ENCODE measurements at regions not wholly inside any gene's neighbourhood (a gene's known extent, or its start where the extent isn't known, plus 50 kb on each side); places are given as distances from the start of the nearest gene placed in this dataset.
A peak's percentile ranks its signal among the peaks of the same experiment; 100 is the strongest.

DNA sequence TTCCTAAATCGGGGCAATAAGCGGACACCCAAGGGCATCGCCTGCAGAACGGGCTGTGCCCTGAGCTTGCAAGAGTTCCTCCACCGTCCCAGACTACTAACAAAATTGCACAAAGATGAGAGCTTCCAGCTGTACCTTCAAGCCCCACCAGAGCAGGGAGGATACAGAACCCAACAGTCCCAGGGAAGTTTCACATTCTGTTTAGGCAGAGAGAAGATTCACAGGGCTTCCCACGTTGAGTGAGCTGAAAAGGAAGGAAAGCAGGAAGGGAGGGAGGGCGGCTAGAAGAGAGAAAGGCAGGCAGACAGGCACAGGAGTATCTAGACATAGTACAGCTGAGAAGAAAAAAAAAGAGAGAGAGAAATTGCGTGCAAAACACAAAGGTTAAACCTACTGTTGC, 112.6 kb upstream of the AFDN start:
- Histone ChIP-seq H3K9me3 (ENCODE audit: low read depth) (no peaks in the 10 kb centered on the region), H3K27ac (no peak overlapping the region), H3K79me2 (no peaks in the 10 kb centered on the region), H2AFZ (peak overlapping the region; percentile 22), H3K4me3 (no peak overlapping the region), H3K9me2 (replicated peaks; ENCODE audit: insufficient read depth) (no peaks in the 10 kb centered on the region), H3K36me3 (replicated peaks; ENCODE audit: insufficient read depth, low read depth) (no peaks in the 10 kb centered on the region), H3K4me2 (peak overlapping the region; percentile 18), H3K27me3 (no peaks in the 10 kb centered on the region), H3K4me1 (ENCODE audit: insufficient read depth) (peaks cover 10% of the 10 kb centered on the region), H4K20me1 (ENCODE audit: insufficient read depth, poor library complexity, severe bottlenecking) (no peaks in the 10 kb centered on the region)
- 62% methylated on average over 8 of the region's 8 CpGs for WGBS (ENCODE audit: low lambda C conversion rate, missing lambda C conversion rate)
- DNase-seq (ENCODE audit: low spot score) = no peak
- TF ChIP-seq EZH2 (IDR thresholded peaks at IDR 0.05; ENCODE audit: borderline replicate concordance) (no peak), EZH2phosphoT487 (IDR thresholded peaks at IDR 0.05; ENCODE audit: low read depth, severe bottlenecking, unreplicated experiment) (no peak)
- TF ChIP-seq, protein P1, sequence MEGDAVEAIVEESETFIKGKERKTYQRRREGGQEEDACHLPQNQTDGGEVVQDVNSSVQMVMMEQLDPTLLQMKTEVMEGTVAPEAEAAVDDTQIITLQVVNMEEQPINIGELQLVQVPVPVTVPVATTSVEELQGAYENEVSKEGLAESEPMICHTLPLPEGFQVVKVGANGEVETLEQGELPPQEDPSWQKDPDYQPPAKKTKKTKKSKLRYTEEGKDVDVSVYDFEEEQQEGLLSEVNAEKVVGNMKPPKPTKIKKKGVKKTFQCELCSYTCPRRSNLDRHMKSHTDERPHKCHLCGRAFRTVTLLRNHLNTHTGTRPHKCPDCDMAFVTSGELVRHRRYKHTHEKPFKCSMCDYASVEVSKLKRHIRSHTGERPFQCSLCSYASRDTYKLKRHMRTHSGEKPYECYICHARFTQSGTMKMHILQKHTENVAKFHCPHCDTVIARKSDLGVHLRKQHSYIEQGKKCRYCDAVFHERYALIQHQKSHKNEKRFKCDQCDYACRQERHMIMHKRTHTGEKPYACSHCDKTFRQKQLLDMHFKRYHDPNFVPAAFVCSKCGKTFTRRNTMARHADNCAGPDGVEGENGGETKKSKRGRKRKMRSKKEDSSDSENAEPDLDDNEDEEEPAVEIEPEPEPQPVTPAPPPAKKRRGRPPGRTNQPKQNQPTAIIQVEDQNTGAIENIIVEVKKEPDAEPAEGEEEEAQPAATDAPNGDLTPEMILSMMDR (IDR thresholded peaks at IDR 0.05; ENCODE audit: poor library complexity) = no peak

DNA sequence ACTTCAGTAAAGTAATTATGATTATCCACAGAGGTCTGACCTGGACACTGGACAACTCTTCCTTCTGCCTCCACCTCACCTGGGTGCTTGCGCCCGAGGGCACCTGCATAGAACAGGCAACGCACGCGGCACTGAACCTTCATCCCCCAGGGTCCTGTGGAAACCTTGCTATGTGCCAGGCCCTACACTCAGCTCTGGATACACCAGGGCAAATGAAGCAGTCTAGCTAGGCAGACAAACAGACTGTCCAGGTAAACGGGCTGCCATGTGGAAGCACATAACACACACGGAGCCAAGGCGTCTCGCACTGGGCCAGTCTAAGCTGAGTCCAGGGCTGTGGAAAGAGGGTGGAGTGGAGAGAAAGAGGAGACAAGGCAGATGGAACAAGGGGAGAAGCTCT, 109.3 kb upstream of the AFDN start:
- 99% methylated on average over 9 of the region's 9 CpGs for WGBS (ENCODE audit: low lambda C conversion rate, missing lambda C conversion rate)
- H4K20me1 ChIP-seq (ENCODE audit: insufficient read depth, poor library complexity, severe bottlenecking) = no peaks in the 10 kb centered on the region
- no peak for DNase-seq (ENCODE audit: low spot score)

DNA sequence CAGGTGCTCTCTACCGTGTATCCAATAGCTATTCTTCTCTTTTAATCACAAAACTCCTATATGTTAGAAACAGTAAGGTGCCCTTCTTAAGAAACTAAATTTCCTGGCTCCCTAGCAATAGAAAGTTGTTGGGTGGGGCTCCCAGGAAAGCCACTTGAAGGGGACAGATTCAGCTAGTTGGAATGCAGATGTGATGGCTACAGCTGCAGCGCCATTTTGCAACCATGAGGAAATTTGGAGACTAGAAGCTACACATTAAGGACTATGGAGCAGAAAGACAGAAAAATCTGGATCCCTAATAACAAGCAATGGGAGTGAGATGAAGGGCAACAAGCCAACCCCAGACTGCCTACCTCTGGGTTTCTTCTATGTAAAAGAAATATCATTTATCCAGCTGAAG, 108.8 kb upstream of the AFDN start:
- Histone ChIP-seq H4K20me1 (ENCODE audit: insufficient read depth, poor library complexity, severe bottlenecking) (no peaks in the 10 kb centered on the region), H2AFZ (no peak overlapping the region), H3K4me2 (no peak overlapping the region), H3K4me1 (ENCODE audit: insufficient read depth) (peaks cover 2% of the 10 kb centered on the region), H3K9me2 (replicated peaks; ENCODE audit: insufficient read depth) (no peaks in the 10 kb centered on the region), H3K9me3 (ENCODE audit: low read depth) (no peaks in the 10 kb centered on the region), H3K4me3 (no peak overlapping the region), H3K27ac (no peak overlapping the region), H3K36me3 (replicated peaks; ENCODE audit: insufficient read depth, low read depth) (no peaks in the 10 kb centered on the region), H3K27me3 (no peaks in the 10 kb centered on the region), H3K79me2 (no peaks in the 10 kb centered on the region)
- WGBS (ENCODE audit: low lambda C conversion rate, missing lambda C conversion rate) = 97% methylated on average over 2 of the region's 2 CpGs
- no peak for DNase-seq (ENCODE audit: low spot score)
- no peak for TF ChIP-seq EZH2 (IDR thresholded peaks at IDR 0.05; ENCODE audit: borderline replicate concordance)
- TF ChIP-seq EZH2phosphoT487 (IDR thresholded peaks at IDR 0.05; ENCODE audit: low read depth, severe bottlenecking, unreplicated experiment) = no peak
- TF ChIP-seq, protein P1 (IDR thresholded peaks at IDR 0.05; ENCODE audit: poor library complexity) = no peak

More for the DNA sequence above, 109.3 kb upstream of the AFDN start:
- no peak overlapping the region for H3K4me2 ChIP-seq
- no peaks in the 10 kb centered on the region for H3K36me3 ChIP-seq (replicated peaks; ENCODE audit: insufficient read depth, low read depth)
- H3K27ac ChIP-seq = no peak overlapping the region
- no peaks in the 10 kb centered on the region for H3K9me3 ChIP-seq (ENCODE audit: low read depth)
- H3K4me1 ChIP-seq (ENCODE audit: insufficient read depth) = peaks cover 2% of the 10 kb centered on the region
- H2AFZ ChIP-seq = no peak overlapping the region
- H3K79me2 ChIP-seq = no peaks in the 10 kb centered on the region
- H3K4me3 ChIP-seq = no peak overlapping the region
- no peaks in the 10 kb centered on the region for H3K9me2 ChIP-seq (replicated peaks; ENCODE audit: insufficient read depth)
- no peak for TF ChIP-seq EZH2 (IDR thresholded peaks at IDR 0.05; ENCODE audit: borderline replicate concordance)
- TF ChIP-seq, protein P1 (IDR thresholded peaks at IDR 0.05; ENCODE audit: poor library complexity) = no peak
- TF ChIP-seq EZH2phosphoT487 (IDR thresholded peaks at IDR 0.05; ENCODE audit: low read depth, severe bottlenecking, unreplicated experiment) = no peak
- H3K27me3 ChIP-seq = no peaks in the 10 kb centered on the region

DNA sequence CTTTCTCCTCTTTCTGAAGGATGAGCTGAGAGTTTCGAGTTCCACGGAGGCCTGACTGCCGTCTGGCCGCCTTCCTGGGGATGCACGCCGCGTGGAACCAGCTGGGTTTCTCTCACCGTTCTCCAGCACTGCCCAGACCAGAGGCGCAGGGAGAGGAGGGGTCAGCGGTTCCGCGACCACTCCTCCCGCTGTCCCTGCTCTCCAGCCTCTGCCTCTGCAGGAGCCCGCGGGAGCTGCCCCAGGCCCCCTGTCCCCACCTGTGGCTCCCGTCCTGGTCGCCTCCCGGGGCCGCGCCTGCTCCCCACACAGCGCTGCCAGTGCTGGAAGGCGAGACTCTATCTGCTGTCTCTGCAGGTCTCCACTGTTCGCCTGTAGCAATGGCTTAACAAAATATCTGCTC, 106.8 kb upstream of the AFDN start:
- no peak for DNase-seq (ENCODE audit: low spot score)
- no peaks in the 10 kb centered on the region for H3K36me3 ChIP-seq (replicated peaks; ENCODE audit: insufficient read depth, low read depth)
- no peaks in the 10 kb centered on the region for H3K9me3 ChIP-seq (ENCODE audit: low read depth)
- no peaks in the 10 kb centered on the region for H4K20me1 ChIP-seq (ENCODE audit: insufficient read depth, poor library complexity, severe bottlenecking)
- H3K4me1 ChIP-seq (ENCODE audit: insufficient read depth) = no peaks in the 10 kb centered on the region
- H3K27ac ChIP-seq = no peak overlapping the region
- H3K4me3 ChIP-seq = no peak overlapping the region
- H3K27me3 ChIP-seq = no peaks in the 10 kb centered on the region
- 90% methylated on average over 22 of the region's 23 CpGs for WGBS (ENCODE audit: low lambda C conversion rate, missing lambda C conversion rate)
- no peak overlapping the region for H3K4me2 ChIP-seq
- no peaks in the 10 kb centered on the region for H3K79me2 ChIP-seq
- TF ChIP-seq EZH2phosphoT487 (IDR thresholded peaks at IDR 0.05; ENCODE audit: low read depth, severe bottlenecking, unreplicated experiment) (no peak), EZH2 (IDR thresholded peaks at IDR 0.05; ENCODE audit: borderline replicate concordance) (no peak)
- TF ChIP-seq, protein P1 (IDR thresholded peaks at IDR 0.05; ENCODE audit: poor library complexity) = no peak
- H2AFZ ChIP-seq = no peak overlapping the region
- H3K9me2 ChIP-seq (replicated peaks; ENCODE audit: insufficient read depth) = no peaks in the 10 kb centered on the region

Data from hepatocyte (in vitro differentiated cells).